K562 (cell line): ENCODE measurements at regions not wholly inside any gene's neighbourhood (a gene's known extent, or its start where the extent isn't known, plus 50 kb on each side); places are given as distances from the start of the nearest gene placed in this dataset.
A peak's percentile ranks its signal among the peaks of the same experiment; 100 is the strongest.

Experiments
- ATAC-seq: fragments of 200-7000 bp; cut with Tn5 transposase; 3 replicates; pipeline ENCODE4 v1.9.1; 2020; ENCODE audit warnings: moderate library complexity
- BruUV-seq: library from RNA; stranded (reverse); fragments of 400-500 nt; replicated peaks from 2 replicates; lab custom pipeline; 2021; lab: Mats Ljungman, UMichigan
- CTCF ChIA-PET: fragments of 300-600 bp; formaldehyde crosslinking; extraction: SDS; loops from one replicate; lab custom pipeline; 2021; ENCODE audit warnings: low intra/inter-chr PET ratio; lab: Yijun Ruan, JAX
- POLR2A ChIA-PET: fragments of 300-600, 350-650 bp; sonication (Branson Sonifier 250); formaldehyde crosslinking; extraction: SDS; loops from one replicate; lab custom pipeline; 2021; ENCODE audit warnings: antibody characterized with exemption, inconsistent platforms; lab: Yijun Ruan, JAX
- DNase-seq, 4 experiments: peaks; one replicate each; pipeline versions ENCODE4 v3.0.0 to v3.0.0-alpha.2; 2011 to 2018; ENCODE audit warnings: low spot score in 3 of 4, mixed read lengths in 3 of 4; ENCODE audit errors: extremely low read depth in 1 of 4
- FAIRE-seq: peaks from 2 replicates; lab custom pipeline; 2011; peaks lifted over from hg19 to GRCh38; lab: Jason Lieb, UNC
- H2AFZ ChIP-seq: 2 replicates; pipeline ENCODE4 v1.6.0; 2011; ENCODE audit warnings: low read depth, low read length, control low read depth, inconsistent platforms
- H3K27ac ChIP-seq: fragments of 200-600 bp; 3 replicates; pipeline ENCODE4 v1.8.0; 2011; ENCODE audit warnings: low read depth, mild to moderate bottlenecking, control low read depth, inconsistent platforms, low read length, moderate library complexity, mixed read lengths; ENCODE audit errors: extremely low read depth
- H3K27me3 ChIP-seq, 2 experiments: fragments of 300-600 bp in 1 of 2; 2 replicates in 1 of 2; 3 replicates in 1 of 2; pipeline versions ENCODE4 v1.6.0 to v1.8.0; 2011; ENCODE audit warnings: inconsistent platforms in 2 of 2, low read length in 2 of 2, mild to moderate bottlenecking in 1 of 2, mixed read lengths in 1 of 2, moderate library complexity in 1 of 2; ENCODE audit not compliant: control insufficient read depth in 2 of 2, insufficient read depth in 2 of 2
- H3K36me3 ChIP-seq: fragments of 300-600 bp; 3 replicates; pipeline ENCODE4 v1.8.0; 2011; ENCODE audit warnings: mild to moderate bottlenecking, low read length, inconsistent platforms; ENCODE audit not compliant: control insufficient read depth, insufficient read depth
- H3K4me1 ChIP-seq, 2 experiments: fragments of 200-600 bp in 1 of 2; replicated peaks in 1 of 2; 2 replicates in 1 of 2; 3 replicates in 1 of 2; pipeline versions ENCODE4 v1.5.1 to v1.8.0; 2011; ENCODE audit warnings: inconsistent platforms in 2 of 2, low read length in 2 of 2, mild to moderate bottlenecking in 1 of 2, mixed read lengths in 1 of 2, moderate library complexity in 1 of 2; ENCODE audit not compliant: control insufficient read depth in 2 of 2, insufficient read depth in 2 of 2
- H3K4me2 ChIP-seq: 2 replicates; pipeline ENCODE4 v1.6.1; 2011; ENCODE audit warnings: low read length, control low read depth, inconsistent platforms, mixed read lengths; ENCODE audit not compliant: insufficient read depth
- H3K4me3 ChIP-seq: fragments of 200-600 bp; sonication (generic), shearing (Covaris generic); 2 replicates; pipeline ENCODE4 v1.5.1; 2016; ENCODE audit warnings: control low read depth, inconsistent platforms
- H3K79me2 ChIP-seq: fragments of 200-600 bp; 3 replicates; pipeline ENCODE4 v1.8.0; 2011; ENCODE audit warnings: low read length, inconsistent platforms; ENCODE audit not compliant: control insufficient read depth, insufficient read depth
- H3K9ac ChIP-seq, 2 experiments: 2 replicates each; pipeline versions ENCODE4 v1.6.0 to v1.6.1; 2011; ENCODE audit warnings: low read depth in 2 of 2, low read length in 2 of 2, control low read depth in 1 of 2, inconsistent platforms in 1 of 2, mild to moderate bottlenecking in 1 of 2, mixed read lengths in 1 of 2; ENCODE audit not compliant: insufficient read depth in 1 of 2
- H3K9me1 ChIP-seq: one replicate; pipeline ENCODE4 v1.6.0; 2011; ENCODE audit warnings: inconsistent platforms, mild to moderate bottlenecking, low read length, moderate library complexity; ENCODE audit not compliant: control insufficient read depth, insufficient read depth
- H3K9me3 ChIP-seq: replicated peaks from 2 replicates; pipeline ENCODE4 v1.5.1; 2011; ENCODE audit warnings: low read depth, low read length, inconsistent platforms; ENCODE audit not compliant: control insufficient read depth, insufficient read depth
- H4K20me1 ChIP-seq: replicated peaks from 2 replicates; pipeline ENCODE4 v1.6.1; 2011; ENCODE audit warnings: low read length, inconsistent platforms, mixed read lengths; ENCODE audit not compliant: control insufficient read depth, insufficient read depth
- ATF1 ChIP-seq, 2 experiments: fragments of 450-650 bp in 1 of 2; IDR thresholded peaks; 2 replicates each; pipeline ENCODE4 v1.6.1; 2016; ENCODE audit warnings: missing compliant biosample characterization in 1 of 2, missing genetic modification characterization in 1 of 2
- FOSL1 ChIP-seq: fragments of 200-800 bp; sonication (Bioruptor generic); conservative IDR thresholded peaks from 2 replicates; pipeline ENCODE4 v1.6.1; 2016; ENCODE audit warnings: missing genetic modification characterization, missing compliant biosample characterization
- FOXJ3 ChIP-seq: sonication (generic); formaldehyde crosslinking; IDR thresholded peaks from 2 replicates; pipeline ENCODE4 v1.4.0; 2020; ENCODE audit warnings: mild to moderate bottlenecking, missing genetic modification reagents
- IFI16 ChIP-seq: fragments of 250-450 bp; sonication (Bioruptor Pico); IDR thresholded peaks from 2 replicates; pipeline ENCODE4 v2.1.2; 2022; ENCODE audit warnings: mild to moderate bottlenecking, inconsistent platforms
- MAFG ChIP-seq: fragments of 450-650 bp; conservative IDR thresholded peaks from 2 replicates; pipeline ENCODE4 v1.6.1; 2016; ENCODE audit warnings: missing genetic modification characterization, missing compliant biosample characterization
- MEIS2 ChIP-seq: fragments of 450-650 bp; IDR thresholded peaks from 2 replicates; pipeline ENCODE4 v1.6.1; 2014; ENCODE audit warnings: mild to moderate bottlenecking; ENCODE audit not compliant: partially characterized antibody
- NR2F6 ChIP-seq: fragments of 450-650 bp; formaldehyde crosslinking; IDR thresholded peaks from 2 replicates; pipeline ENCODE4 v1.4.0; 2020; ENCODE audit warnings: mild to moderate bottlenecking
- NUFIP1 ChIP-seq: fragments of 450-650 bp; IDR thresholded peaks from 2 replicates; pipeline ENCODE4 v1.6.1; 2018; ENCODE audit not compliant: partially characterized antibody
- POLR3G ChIP-seq: IDR thresholded peaks from 2 replicates; pipeline ENCODE4 v1.6.1; 2011; ENCODE audit not compliant: insufficient read length, insufficient replicate concordance; ENCODE audit errors: extremely low read depth
- RBM14 ChIP-seq: fragments of 200-400 bp; formaldehyde crosslinking; IDR thresholded peaks from 2 replicates; pipeline ENCODE4 v1.6.1; 2018; ENCODE audit warnings: low read depth, mild to moderate bottlenecking, low read length, moderate library complexity, borderline replicate concordance; ENCODE audit not compliant: insufficient read depth
- TAF7 ChIP-seq: fragments of 450-650 bp; IDR thresholded peaks from 2 replicates; pipeline ENCODE4 v1.6.1; 2016; ENCODE audit warnings: missing genetic modification characterization, missing compliant biosample characterization
- THRAP3 ChIP-seq: fragments of 450-650 bp; IDR thresholded peaks from 2 replicates; pipeline ENCODE4 v1.6.1; 2016; ENCODE audit warnings: mild to moderate bottlenecking, inconsistent platforms, borderline replicate concordance
- ZFP1 ChIP-seq: fragments of 450-650 bp; formaldehyde crosslinking; IDR thresholded peaks from 2 replicates; pipeline ENCODE4 v1.4.0; 2020; ENCODE audit warnings: mild to moderate bottlenecking, mixed read lengths
- ZNF165 ChIP-seq: fragments of 250-450 bp; sonication (Bioruptor Pico); IDR thresholded peaks from 2 replicates; pipeline ENCODE4 v1.4.0; 2020; ENCODE audit warnings: borderline replicate concordance
- ZNF212 ChIP-seq: fragments of 450-650 bp; formaldehyde crosslinking; IDR thresholded peaks from 2 replicates; pipeline ENCODE4 v1.4.0; 2020; ENCODE audit warnings: mild to moderate bottlenecking
- ZNF282 ChIP-seq: sonication (generic); formaldehyde crosslinking; IDR thresholded peaks from 2 replicates; pipeline ENCODE4 v1.8.1; 2023; ENCODE audit warnings: missing genetic modification reagents
- ZNF766 ChIP-seq: fragments of 200-800 bp; sonication (Bioruptor generic); conservative IDR thresholded peaks from 2 replicates; pipeline ENCODE4 v1.6.1; 2016; ENCODE audit warnings: missing genetic modification characterization, missing compliant biosample characterization
- WGBS: fragments of 100-300 bp; shearing (Covaris generic); methylation state at CpG from one replicate; pipeline ENCODE4 v1.1.6; 2016; ENCODE audit warnings: low coverage, mixed read lengths; ENCODE audit not compliant: insufficient coverage; ENCODE audit errors: missing lambda C conversion rate; 5-methylcytosine and 5-hydroxymethylcytosine counted together
- in situ Hi-C: fragments of 300-500 bp; cut with MboI; formaldehyde crosslinking; loops from 4 replicates; pipeline ENCODE4 v1.15.0; 2018; ENCODE audit warnings: inconsistent platforms, mixed read lengths
- intact Hi-C: fragments of 100-400 bp; cut with micrococcal nuclease; formaldehyde crosslinking; loops from 2 replicates; pipeline ENCODE4 v1.14.2; 2022
- TF ChIP-seq, protein P1 (sequence below): fragments of 200-800 bp; sonication (Bioruptor generic); IDR thresholded peaks from 2 replicates; pipeline ENCODE4 v1.6.1; 2017; ENCODE audit warnings: missing genetic modification characterization, missing compliant biosample characterization
- TF ChIP-seq, protein P2 (sequence below): fragments of 450-650 bp; IDR thresholded peaks from 2 replicates; pipeline ENCODE4 v1.6.1; 2016

GRCh38 chr12:27869567-27869966 is 89.5 kb upstream of the MANSC4 start (continued):
- TF ChIP-seq RBM14 (no peak), MEIS2 (peak; percentile 1), ZFP1 (no peak)

DNA sequence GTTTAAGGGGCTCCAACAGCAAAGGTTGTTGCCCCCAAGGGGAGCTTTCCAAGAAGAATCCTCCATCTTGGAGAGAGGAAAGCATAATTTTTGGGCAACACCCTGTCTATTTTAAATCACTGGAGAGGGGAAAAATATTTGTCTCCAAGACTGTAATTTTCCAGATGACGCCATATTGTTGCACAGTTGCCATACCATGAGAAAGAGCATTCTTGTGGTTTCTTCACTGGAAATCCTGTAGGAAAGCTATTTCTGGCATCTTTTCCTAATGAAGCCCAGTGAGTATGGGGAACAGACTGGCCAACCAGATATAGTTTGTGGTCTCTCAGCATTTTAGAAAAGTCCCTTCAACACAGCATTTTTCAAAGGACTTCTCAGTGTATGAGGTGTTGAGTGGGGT is 88.1 kb upstream of the MANSC4 start:
- CTCF ChIA-PET: no interaction called here
- no peak for ATAC-seq
- in situ Hi-C loops: no loop called here
- H3K4me2 ChIP-seq: no peak overlapping the region
- no peaks in the 10 kb centered on the region for H3K27me3 ChIP-seq
- H3K4me3 ChIP-seq: no peak overlapping the region
- intact Hi-C loops: no loop called here
- H3K27ac ChIP-seq: no peak overlapping the region
- H3K79me2 ChIP-seq: no peaks in the 10 kb centered on the region
- H3K9me1 ChIP-seq: no peaks in the 10 kb centered on the region
- no peak overlapping the region for H2AFZ ChIP-seq
- TF ChIP-seq NR2F6 (CRISPR knock-in tag): no peak
- no peak for TF ChIP-seq FOXJ3 (CRISPR knock-in tag)
- TF ChIP-seq FOSL1 (tag): no peak
- TF ChIP-seq, protein P1, sequence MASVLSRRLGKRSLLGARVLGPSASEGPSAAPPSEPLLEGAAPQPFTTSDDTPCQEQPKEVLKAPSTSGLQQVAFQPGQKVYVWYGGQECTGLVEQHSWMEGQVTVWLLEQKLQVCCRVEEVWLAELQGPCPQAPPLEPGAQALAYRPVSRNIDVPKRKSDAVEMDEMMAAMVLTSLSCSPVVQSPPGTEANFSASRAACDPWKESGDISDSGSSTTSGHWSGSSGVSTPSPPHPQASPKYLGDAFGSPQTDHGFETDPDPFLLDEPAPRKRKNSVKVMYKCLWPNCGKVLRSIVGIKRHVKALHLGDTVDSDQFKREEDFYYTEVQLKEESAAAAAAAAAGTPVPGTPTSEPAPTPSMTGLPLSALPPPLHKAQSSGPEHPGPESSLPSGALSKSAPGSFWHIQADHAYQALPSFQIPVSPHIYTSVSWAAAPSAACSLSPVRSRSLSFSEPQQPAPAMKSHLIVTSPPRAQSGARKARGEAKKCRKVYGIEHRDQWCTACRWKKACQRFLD: no peak
- TF ChIP-seq MAFG (tag): no peak
- no peak for TF ChIP-seq ZNF165 (CRISPR knock-in tag)
- no peak for TF ChIP-seq IFI16 (CRISPR knock-in tag)
- no peak for TF ChIP-seq ATF1 (CRISPR knock-in tag; IDR thresholded peaks at IDR 0.05)
- TF ChIP-seq ATF1 (tag; IDR thresholded peaks at IDR 0.05): no peak
- no peak for TF ChIP-seq TAF7 (tag)
- no peak for TF ChIP-seq ZNF766 (CRISPR knock-in tag)
- TF ChIP-seq, protein P2, sequence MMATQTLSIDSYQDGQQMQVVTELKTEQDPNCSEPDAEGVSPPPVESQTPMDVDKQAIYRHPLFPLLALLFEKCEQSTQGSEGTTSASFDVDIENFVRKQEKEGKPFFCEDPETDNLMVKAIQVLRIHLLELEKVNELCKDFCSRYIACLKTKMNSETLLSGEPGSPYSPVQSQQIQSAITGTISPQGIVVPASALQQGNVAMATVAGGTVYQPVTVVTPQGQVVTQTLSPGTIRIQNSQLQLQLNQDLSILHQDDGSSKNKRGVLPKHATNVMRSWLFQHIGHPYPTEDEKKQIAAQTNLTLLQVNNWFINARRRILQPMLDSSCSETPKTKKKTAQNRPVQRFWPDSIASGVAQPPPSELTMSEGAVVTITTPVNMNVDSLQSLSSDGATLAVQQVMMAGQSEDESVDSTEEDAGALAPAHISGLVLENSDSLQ: no peak
- no peak for TF ChIP-seq POLR3G
- TF ChIP-seq THRAP3: no peak
- no peak for TF ChIP-seq NUFIP1
- no peak for TF ChIP-seq ZNF212 (CRISPR knock-in tag)
- no peak for TF ChIP-seq ZNF282 (CRISPR knock-in tag)
- no peaks in the 10 kb centered on the region for H3K9me3 ChIP-seq
- no peaks in the 10 kb centered on the region for H4K20me1 ChIP-seq
- POLR2A ChIA-PET: no interaction called here
- peaks cover 7 to 40% of the 10 kb centered on the region in 2 experiments; a peak in 4 of 5 replicates for H3K4me1 ChIP-seq
- FAIRE-seq: no peak
- no peaks in the 10 kb centered on the region for H3K36me3 ChIP-seq
- WGBS: 100% methylated on average over 1 of the region's 1 CpG
- DNase-seq: no peak
- no TSS peak for BruUV-seq
- H3K9ac ChIP-seq: no peak overlapping the region
